NCI-H187 (cell line): ENCODE measurements at regions not wholly inside any gene's neighbourhood (a gene's known extent, or its start where the extent isn't known, plus 50 kb on each side); places are given as distances from the start of the nearest gene placed in this dataset.
"Not testable (repeated sequence)": the region's sequence is repeated elsewhere in the genome, so short reads cannot be mapped to it uniquely, and the experiment has no call there.

Experiments
- DNase-seq, 2 experiments: peaks; one replicate each; lab custom pipeline; 2025; lab: John Stamatoyannopoulos, UW

DNA sequence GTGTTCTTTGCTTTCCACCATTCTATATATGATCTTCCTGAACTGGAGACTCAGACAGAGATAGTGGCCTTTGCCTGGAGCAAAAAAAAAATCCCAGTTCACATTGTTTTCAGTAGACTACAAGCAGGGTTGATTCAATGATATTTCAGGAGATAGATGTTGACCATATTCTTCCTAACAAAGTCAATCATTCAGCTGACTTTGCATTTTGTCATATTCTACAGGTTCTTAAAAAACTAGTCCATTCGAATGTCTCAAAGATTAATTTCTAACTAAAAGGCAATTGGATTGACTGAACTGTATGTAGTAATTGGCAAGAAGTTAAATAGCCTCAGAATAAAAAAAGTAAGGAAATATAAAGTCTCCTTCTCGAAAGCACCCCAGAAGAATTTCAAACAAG is 479.5 kb downstream of the NKX6-1 start:
- DNase-seq = no peak

GRCh38 chr4:84003046-84003445 is 467.1 kb downstream of the GPAT3 start:
- no peak for DNase-seq

DNA sequence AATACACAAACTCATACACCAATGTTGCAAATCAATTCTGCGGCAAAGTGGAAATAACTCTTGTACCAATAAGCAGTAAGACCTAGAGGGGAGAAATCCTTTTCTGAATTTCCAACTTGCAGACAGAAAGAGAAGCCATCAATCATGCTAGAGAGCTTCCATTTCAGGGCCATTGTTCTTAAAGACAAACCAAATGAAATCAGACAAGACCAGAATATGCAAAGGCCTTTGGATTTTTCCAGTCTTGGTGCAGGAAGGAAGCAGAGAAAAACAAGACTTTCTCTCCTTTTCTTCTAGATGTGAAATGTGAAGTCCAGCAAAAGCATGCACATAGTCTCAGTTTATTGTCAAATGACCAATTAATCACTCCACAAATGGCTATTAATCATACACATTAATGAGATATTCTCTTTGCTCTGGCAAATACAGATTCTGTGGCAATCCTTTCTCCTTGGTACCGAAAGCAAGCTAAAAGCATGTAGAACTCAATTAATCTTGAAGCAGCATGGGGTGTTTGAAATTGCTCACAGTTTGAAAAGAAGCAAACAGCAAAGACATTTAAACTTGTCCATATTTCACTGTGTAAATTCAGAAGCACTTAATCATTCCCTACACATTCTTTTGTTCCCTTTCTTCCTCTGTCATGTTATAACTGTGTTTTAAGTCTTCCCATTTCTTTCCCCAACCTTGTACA is 466.1 kb downstream of the GPAT3 start:
- no peak for DNase-seq

DNA sequence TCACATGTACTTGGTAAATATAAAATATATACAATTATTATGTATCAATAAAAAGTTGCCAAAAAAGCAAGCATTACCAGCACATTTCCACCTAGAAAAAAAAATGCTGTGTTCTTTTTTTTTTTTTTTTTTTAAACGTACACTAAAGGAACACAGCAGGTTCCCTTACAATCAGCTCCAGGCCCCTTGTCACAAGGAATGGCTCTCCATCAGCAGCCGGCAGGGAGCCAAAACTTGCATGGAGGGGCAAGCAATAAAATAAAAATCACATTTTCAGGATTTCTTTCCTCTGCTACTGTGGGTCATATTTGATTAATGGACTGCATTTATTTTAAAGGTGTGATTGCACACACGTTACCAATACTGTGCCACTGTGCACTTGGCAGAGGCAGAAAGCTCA is 460.3 kb downstream of the GPAT3 start:
- DNase-seq = no peak

- DNase-seq = no peak
Observed at GRCh38 chr4:83993774-83994173, 457.9 kb downstream of the GPAT3 start.

GRCh38 chr4:83989835-83990234 is 453.9 kb downstream of the GPAT3 start:
- no peak for DNase-seq

DNA sequence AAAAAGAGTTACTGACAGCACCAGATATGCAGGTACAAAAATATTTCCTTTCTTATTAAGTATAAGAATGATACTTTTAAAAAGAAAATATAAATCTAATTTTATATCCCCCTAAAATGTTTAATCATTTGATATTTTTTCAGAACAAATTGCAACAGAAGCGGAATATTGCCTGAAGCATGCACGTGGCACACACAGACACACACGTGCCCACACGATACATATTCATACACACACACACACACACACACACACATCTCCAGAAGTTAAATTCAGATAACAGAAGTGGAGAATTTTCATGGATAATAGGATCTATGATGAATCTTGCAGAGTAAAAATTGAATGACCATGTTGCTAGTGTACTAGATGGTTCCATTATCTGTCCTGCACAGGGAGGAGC is 445.2 kb downstream of the GPAT3 start:
- no peak for DNase-seq

- DNase-seq = no peak
Observed at GRCh38 chr4:83979773-83980172, 443.9 kb downstream of the GPAT3 start.

- DNase-seq = no peak
Observed at GRCh38 chr4:83974111-83974780, 438.3 kb downstream of the GPAT3 start.

DNA sequence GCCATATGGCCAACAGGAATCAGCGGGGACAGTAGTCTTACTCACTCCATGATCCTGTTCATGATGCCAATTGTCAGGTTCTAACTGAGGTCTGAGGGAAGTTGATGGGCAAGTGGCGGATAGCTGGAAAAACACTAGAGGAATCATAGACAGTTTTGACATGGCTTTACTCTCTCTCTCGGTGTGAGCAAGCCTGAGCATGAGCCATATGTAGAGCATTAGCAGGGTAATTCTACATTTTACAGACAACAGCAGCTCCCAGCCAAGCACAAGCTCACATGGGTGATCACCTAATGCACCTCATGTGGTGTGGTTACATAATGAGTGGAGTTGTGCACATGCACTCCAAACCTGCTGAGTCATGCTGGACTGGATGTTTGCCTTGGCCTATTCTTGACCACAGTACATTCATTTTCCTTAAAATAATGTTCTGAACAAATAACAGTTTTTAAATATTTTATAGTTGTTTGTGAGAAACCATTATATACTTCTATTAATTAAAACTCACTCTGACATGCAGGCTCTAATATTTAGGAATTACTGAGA is 429.2 kb downstream of the GPAT3 start:
- DNase-seq = no peak

DNA sequence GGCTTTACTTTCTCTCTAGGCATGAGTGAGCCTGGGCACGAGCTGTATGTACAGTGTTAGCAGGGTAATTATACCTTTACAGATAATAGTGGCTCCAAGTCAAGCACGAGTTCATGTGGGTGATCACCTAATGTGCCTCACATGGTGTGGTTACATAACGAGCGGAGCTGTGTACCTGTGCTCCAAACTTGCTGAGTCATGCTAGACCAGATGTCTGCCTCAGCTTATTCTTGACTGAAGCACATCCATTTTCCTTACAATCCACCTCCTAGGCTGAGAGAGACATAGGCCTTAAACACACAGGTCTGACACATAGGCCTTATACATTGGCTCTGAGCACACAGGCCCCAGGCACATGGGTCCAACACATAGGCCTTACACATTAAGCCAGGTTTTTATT is 426.6 kb downstream of the GPAT3 start:
- DNase-seq = no peak

DNA sequence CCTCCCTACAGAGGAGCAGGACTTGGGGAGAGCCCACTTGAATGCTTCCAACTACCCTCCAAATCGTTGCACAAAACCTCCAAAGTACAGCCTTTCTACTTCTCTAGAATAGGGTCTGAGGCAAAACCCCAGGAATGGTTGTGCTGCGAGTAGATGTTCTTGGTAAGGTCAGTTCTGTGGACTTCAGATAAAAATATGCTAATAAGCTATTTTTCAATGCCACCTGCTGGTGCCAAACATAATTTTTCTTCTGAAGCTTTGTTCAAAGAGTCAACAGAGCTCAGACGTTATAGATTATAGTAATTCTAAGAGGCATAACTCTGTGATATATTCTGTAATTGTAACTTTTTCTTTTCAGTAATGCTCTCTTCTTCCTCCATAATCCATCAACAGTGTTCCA is 425.7 kb downstream of the GPAT3 start:
- no peak for DNase-seq

DNA sequence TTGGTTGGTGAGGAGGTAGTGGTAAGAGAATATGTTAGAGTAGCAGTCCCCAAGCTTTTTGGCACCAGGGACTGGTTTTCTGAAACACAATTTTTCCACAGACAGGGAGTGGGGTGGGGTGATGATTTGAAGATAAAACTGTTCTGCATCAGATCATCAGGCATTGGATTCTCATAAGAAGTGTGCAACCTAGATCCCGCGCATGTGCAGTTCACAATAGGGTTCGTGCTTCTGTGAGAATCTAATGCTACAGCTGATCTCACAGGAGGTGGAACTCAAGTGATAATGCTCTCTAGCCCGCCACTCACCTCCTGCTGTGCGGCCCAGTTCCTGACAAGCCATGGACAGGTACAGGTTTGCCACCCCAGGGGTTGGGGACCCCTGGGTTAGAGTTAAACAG is 423.3 kb downstream of the GPAT3 start:
- DNase-seq = no peak

DNA sequence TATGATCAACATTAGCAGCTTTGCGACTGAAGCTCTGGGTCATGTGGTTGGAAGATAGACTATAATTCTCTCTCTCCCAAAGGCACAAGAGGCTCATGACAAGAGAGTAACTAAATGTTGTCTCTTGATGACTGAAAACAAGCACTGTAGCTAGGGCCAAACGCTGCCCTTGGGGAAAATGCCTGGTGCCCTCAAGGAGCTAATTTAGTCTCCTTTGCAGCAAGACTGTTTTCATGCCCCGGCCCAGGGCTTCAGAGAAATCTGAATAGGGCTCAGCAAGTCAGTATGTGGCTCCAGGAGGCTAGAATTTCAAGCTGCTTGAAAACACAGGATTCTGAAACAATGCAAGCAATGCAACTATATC is 411.9 kb downstream of the GPAT3 start:
- peak in 1 of 2 experiments; percentile 14 for DNase-seq

- peak in 1 of 2 experiments; percentile 13 for DNase-seq
Observed at GRCh38 chr4:83947125-83947829, 411.4 kb downstream of the GPAT3 start.

- not testable (repeated sequence) for DNase-seq
Observed at GRCh38 chr4:83943691-83944090, 407.8 kb downstream of the GPAT3 start.

- DNase-seq = no peak
Observed at GRCh38 chr4:83932750-83933391, 397.0 kb downstream of the GPAT3 start.

DNA sequence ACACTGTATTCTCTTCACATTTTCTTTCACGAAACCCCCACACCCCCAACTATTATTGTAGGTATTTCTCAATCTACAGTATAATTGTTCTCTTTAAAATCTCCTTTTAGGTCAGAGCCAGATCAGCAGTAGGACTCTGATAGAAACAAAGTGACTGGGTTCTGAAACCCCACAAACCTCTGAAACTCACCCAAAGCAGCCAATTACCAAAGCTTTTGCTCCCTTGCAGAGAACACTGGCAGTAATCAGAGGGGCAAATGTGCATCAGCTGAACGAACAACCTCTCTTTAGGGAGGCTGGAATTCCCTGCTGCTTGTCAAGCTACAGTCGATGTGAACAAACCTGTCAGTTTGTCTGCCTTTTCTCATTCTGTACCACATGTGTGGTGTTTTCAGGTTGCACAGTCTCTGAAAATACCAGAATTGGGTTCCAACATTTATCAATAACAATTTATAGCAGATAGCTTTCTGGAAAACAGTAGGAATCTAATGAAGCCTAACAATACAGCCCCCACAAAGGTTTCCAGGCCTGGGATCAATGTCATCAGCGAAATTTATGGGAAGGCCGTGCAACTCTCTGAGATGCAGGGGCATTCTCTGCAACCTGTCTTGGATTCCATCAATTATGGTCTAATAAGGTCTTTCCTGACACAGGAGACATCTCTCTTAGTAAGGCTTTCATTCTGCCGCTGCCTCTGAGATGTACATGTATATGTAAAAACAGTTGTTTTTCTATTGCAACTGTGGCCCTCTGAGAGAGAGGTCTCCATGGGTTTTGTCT is 395.9 kb downstream of the GPAT3 start:
- DNase-seq = no peak

DNA sequence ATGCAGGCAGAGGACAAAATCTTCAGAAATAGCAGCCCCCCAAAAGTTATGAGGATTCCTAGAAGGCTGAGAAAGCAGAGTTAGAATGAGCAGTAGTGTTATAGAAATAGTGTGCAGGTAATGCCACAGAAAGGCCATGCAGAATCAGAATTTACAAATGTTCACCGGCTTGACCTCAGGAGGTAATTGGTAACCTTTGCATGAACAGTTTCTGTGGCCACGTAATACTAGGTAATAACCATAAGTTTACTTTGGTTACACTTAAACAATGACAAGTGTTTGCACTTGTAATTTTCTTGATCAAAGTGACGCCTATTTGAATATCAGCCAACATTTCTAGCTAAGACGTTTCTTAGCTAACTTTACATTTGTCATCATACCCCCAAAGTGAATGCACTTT is 393.6 kb downstream of the GPAT3 start:
- no peak for DNase-seq

GRCh38 chr4:83926950-83927349 is 391.0 kb downstream of the GPAT3 start:
- DNase-seq = no peak

DNA sequence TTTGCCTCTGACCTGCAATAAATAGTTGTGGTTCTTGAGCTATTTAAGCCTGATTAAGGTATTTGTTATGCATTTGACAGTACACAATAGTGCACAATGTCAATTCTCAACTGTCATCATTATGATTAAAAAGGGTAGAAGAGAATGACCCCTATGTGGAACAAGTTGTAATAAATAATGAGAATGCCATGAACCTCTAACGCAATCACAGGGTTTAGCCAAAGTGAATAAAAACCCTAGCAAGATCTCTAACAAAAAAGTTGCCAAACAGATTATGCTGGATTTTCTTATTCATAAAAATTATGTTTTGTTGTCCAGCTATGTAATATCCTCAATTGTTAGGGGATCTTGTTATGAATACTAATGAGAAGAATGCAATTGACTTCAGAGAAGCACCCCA is 387.4 kb downstream of the GPAT3 start:
- no peak for DNase-seq

DNA sequence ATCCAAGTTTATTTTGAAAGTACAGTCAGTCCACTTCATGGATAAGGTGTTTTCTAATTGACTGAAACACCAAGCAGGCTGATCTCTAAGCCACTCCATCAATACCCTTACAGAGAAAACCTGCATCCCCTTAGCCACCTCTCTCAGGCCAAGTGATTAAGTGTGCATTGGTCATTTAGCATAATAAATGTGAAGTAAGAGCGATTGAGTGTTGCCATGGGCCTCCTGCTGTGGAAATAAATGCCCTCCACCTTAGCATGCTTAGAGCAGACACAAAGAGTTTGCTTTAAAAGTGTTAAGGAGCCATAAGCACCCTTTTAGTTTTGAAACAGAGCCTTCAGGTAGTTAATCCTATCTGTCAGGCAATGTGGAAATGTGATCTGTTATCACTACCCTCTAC is 386.5 kb downstream of the GPAT3 start:
- peak; percentile 8 to 17 for DNase-seq
